DOHH2 (cell line): ENCODE measurements at regions not wholly inside any gene's neighbourhood (a gene's known extent, or its start where the extent isn't known, plus 50 kb on each side); places are given as distances from the start of the nearest gene placed in this dataset.

ENCODE experiments used
- H3F3A ChIP-seq: fragments of 200-600 bp; sonication (generic), shearing (Covaris generic); 2 replicates; pipeline ENCODE4 v1.6.0; 2016; ENCODE audit warnings: antibody characterized with exemption, mild to moderate bottlenecking; ENCODE audit not compliant: control insufficient read depth, insufficient read depth
- H3K27ac ChIP-seq: fragments of 200-600 bp; sonication (generic); 2 replicates; pipeline ENCODE4 v1.5.1; 2014; ENCODE audit warnings: low read depth, mild to moderate bottlenecking, low read length, moderate library complexity
- H3K27me3 ChIP-seq: fragments of 200-600 bp; sonication (generic); 2 replicates; pipeline ENCODE4 v1.6.1; 2014; ENCODE audit warnings: mild to moderate bottlenecking, low read length, mixed read lengths; ENCODE audit not compliant: control insufficient read depth
- H3K36me3 ChIP-seq: fragments of 200-600 bp; sonication (generic); 2 replicates; pipeline ENCODE4 v1.6.1; 2014; ENCODE audit warnings: mild to moderate bottlenecking, low read length, moderate library complexity, mixed read lengths; ENCODE audit not compliant: control insufficient read depth
- H3K4me1 ChIP-seq: fragments of 200-600 bp; sonication (generic); 2 replicates; pipeline ENCODE4 v1.6.1; 2014; ENCODE audit warnings: mild to moderate bottlenecking, low read length, mixed read lengths; ENCODE audit not compliant: control insufficient read depth
- H3K4me2 ChIP-seq: fragments of 200-600 bp; sonication (generic); 2 replicates; pipeline ENCODE4 v1.6.0; 2014; ENCODE audit warnings: mild to moderate bottlenecking, low read length, moderate library complexity
- H3K4me3 ChIP-seq: fragments of 200-600 bp; sonication (generic); 2 replicates; pipeline ENCODE4 v1.5.1; 2014; ENCODE audit warnings: mild to moderate bottlenecking, low read length, mixed read lengths
- H3K79me2 ChIP-seq: fragments of 200-600 bp; sonication (generic); 2 replicates; pipeline ENCODE4 v1.6.1; 2014; ENCODE audit warnings: mild to moderate bottlenecking, low read length, mixed read lengths; ENCODE audit not compliant: control insufficient read depth
- H3K9me2 ChIP-seq: fragments of 200-600 bp; sonication (generic); replicated peaks from 2 replicates; pipeline ENCODE4 v1.6.1; 2014; ENCODE audit warnings: mild to moderate bottlenecking, low read length, mixed read lengths; ENCODE audit not compliant: control insufficient read depth
- H3K9me3 ChIP-seq: fragments of 200-600 bp; sonication (generic); 2 replicates; pipeline ENCODE4 v1.6.1; 2014; ENCODE audit warnings: antibody characterized with exemption, low read length, mixed read lengths; ENCODE audit not compliant: control insufficient read depth, insufficient read depth
- H4K20me1 ChIP-seq: fragments of 200-600 bp; sonication (generic); 2 replicates; pipeline ENCODE4 v1.6.0; 2014; ENCODE audit warnings: low read depth, mild to moderate bottlenecking, antibody characterized with exemption, low read length, moderate library complexity; ENCODE audit not compliant: control insufficient read depth, insufficient read depth
- CTCF ChIP-seq: fragments of 200-600 bp; sonication (generic); IDR thresholded peaks from one replicate; pipeline ENCODE4 v1.5.1; 2014; ENCODE audit warnings: antibody characterized with exemption, mild to moderate bottlenecking, low read depth, low read length; ENCODE audit not compliant: poor library complexity, severe bottlenecking
- EZH2phosphoT487 ChIP-seq: fragments of 200-600 bp; sonication (generic); IDR thresholded peaks from 2 replicates; pipeline ENCODE4 v1.6.1; 2017; ENCODE audit warnings: borderline replicate concordance, mild to moderate bottlenecking, antibody characterized with exemption, low read length, moderate library complexity, mixed read lengths

GRCh38 chr2:183867206-183867605, 731.1 kb upstream of the ZNF804A start:
- H3K4me2 ChIP-seq: no peak overlapping the region

GRCh38 chr2:183868153-183868552, 730.2 kb upstream of the ZNF804A start:
- Histone ChIP-seq H3K27me3 (no peaks in the 10 kb centered on the region), H4K20me1 (no peaks in the 10 kb centered on the region), H3K79me2 (no peaks in the 10 kb centered on the region), H3K4me2 (no peak overlapping the region), H3K4me3 (no peak overlapping the region), H3K36me3 (no peaks in the 10 kb centered on the region), H3K9me3 (no peaks in the 10 kb centered on the region), H3K27ac (no peak overlapping the region), H3F3A (no peaks in the 10 kb centered on the region), H3K9me2 (no peaks in the 10 kb centered on the region), H3K4me1 (no peaks in the 10 kb centered on the region)
- no peak for TF ChIP-seq EZH2phosphoT487
- TF ChIP-seq CTCF: no peak

More at GRCh38 chr2:183867206-183867605, 731.1 kb upstream of the ZNF804A start:
- Histone ChIP-seq H3K36me3 (no peaks in the 10 kb centered on the region), H4K20me1 (no peaks in the 10 kb centered on the region), H3F3A (no peaks in the 10 kb centered on the region), H3K79me2 (no peaks in the 10 kb centered on the region), H3K4me1 (no peaks in the 10 kb centered on the region), H3K4me3 (no peak overlapping the region), H3K27me3 (no peaks in the 10 kb centered on the region), H3K9me2 (no peaks in the 10 kb centered on the region), H3K9me3 (no peaks in the 10 kb centered on the region), H3K27ac (no peak overlapping the region)
- no peak for TF ChIP-seq CTCF
- no peak for TF ChIP-seq EZH2phosphoT487

- H3K4me3 ChIP-seq: no peak overlapping the region
- H3K9me3 ChIP-seq: no peaks in the 10 kb centered on the region
- H3K27ac ChIP-seq: no peak overlapping the region
- H4K20me1 ChIP-seq: no peaks in the 10 kb centered on the region
- no peaks in the 10 kb centered on the region for H3K36me3 ChIP-seq
- no peaks in the 10 kb centered on the region for H3F3A ChIP-seq
- H3K4me1 ChIP-seq: no peaks in the 10 kb centered on the region
- H3K9me2 ChIP-seq: no peaks in the 10 kb centered on the region
- no peak for TF ChIP-seq CTCF
- no peak for TF ChIP-seq EZH2phosphoT487
- no peaks in the 10 kb centered on the region for H3K27me3 ChIP-seq
- no peaks in the 10 kb centered on the region for H3K79me2 ChIP-seq
- no peak overlapping the region for H3K4me2 ChIP-seq
These were observed 729.6 kb upstream of the ZNF804A start for GRCh38 chr2:183868707-183869106.

GRCh38 chr2:183872131-183872530, 726.2 kb upstream of the ZNF804A start:
- H3K4me2 ChIP-seq: no peak overlapping the region
- H3K79me2 ChIP-seq: no peaks in the 10 kb centered on the region
- H3K9me2 ChIP-seq: no peaks in the 10 kb centered on the region
- H3K27me3 ChIP-seq: no peaks in the 10 kb centered on the region
- H3K9me3 ChIP-seq: no peaks in the 10 kb centered on the region
- H4K20me1 ChIP-seq: no peaks in the 10 kb centered on the region
- no peaks in the 10 kb centered on the region for H3K36me3 ChIP-seq
- H3K27ac ChIP-seq: no peak overlapping the region
- no peaks in the 10 kb centered on the region for H3F3A ChIP-seq
- TF ChIP-seq CTCF (no peak), EZH2phosphoT487 (no peak)
- H3K4me3 ChIP-seq: no peak overlapping the region
- no peaks in the 10 kb centered on the region for H3K4me1 ChIP-seq
